Sciatic nerve (tissue), 2 donors: ENCODE measurements at regions not wholly inside any gene's neighbourhood (a gene's known extent, or its start where the extent isn't known, plus 50 kb on each side); places are given as distances from the start of the nearest gene placed in this dataset.
"Not testable (repeated sequence)": the region's sequence is repeated elsewhere in the genome, so short reads cannot be mapped to it uniquely, and the experiment has no call there.

Source experiments
- ATAC-seq: fragments of 200-7000 bp; cut with Tn5 transposase; one replicate; pipeline ENCODE4 v1.9.1; 2020; ENCODE audit warnings: mild to moderate bottlenecking, moderate library complexity
- DNase-seq: peaks from one replicate; pipeline ENCODE4 v3.0.0-alpha.2; 2020; ENCODE audit warnings: low spot score
- intact Hi-C: fragments of 100-400 bp; cut with DNase I; formaldehyde crosslinking; loops from one replicate; pipeline ENCODE4 v1.14.2; 2022
- donor health status: DM: no; HTN: no; CAD: no.
- donor health status: DM: no; HTN: no; CAD: no.

- no peak for ATAC-seq
Measured at GRCh38 chr7:130843703-130844102, 109.7 kb upstream of the KLF14 start.

GRCh38 chr7:130844811-130845580, 111.0 kb upstream of the KLF14 start:
- peak; percentile 56 for ATAC-seq
- intact Hi-C loops = no loop called here

More at GRCh38 chr7:130843703-130844102, 109.7 kb upstream of the KLF14 start:
- DNase-seq = no peak
- intact Hi-C loops = no loop called here

DNA sequence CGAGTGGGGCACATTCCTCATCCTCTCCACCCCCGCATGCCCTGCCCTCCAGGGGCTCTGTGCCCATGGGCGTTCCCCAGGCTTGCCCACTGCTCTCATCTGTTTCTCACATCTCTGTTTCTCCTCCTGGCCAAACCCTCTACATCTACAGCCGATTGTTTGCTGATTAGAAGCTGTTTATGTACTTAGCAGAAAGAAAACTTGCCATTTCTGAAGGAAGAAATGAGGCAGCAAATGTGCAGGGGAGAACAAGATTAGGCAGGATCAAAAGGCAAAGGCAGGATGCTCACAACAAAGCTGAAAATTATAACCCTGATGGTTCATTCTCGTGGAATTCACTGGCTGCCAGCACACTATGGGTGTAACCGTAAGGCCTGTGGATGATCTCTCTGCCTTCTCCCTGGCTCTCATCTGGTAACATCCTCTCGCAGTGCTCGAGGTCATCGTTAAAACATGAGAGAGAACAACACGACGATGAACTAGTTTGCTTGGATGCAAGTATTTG, 111.6 kb upstream of the KLF14 start:
- ATAC-seq = peak; percentile 77
- intact Hi-C loops = no loop called here
- no peak for DNase-seq

More at GRCh38 chr7:130844811-130845580, 111.0 kb upstream of the KLF14 start:
- no peak for DNase-seq

DNA sequence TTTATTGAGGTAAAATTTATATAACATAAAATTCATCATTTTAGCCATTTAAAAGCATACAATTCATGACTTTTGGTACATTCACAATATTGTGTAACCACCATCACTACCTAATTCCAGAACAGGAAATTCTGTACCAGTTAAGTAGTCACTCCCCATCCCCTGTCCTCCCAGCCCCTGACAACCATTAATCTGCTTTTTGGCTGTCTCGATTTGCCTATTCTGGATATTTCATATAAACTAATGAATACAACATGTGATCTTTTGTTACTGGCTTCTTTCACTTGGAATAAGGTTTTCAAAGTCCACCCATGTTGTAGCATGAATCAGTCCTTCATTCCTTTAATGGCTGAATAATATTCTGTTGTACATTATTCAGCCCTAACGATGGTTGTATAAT, 115.6 kb upstream of the KLF14 start:
- no peak for ATAC-seq
- DNase-seq = no peak
- intact Hi-C loops = no loop called here

DNA sequence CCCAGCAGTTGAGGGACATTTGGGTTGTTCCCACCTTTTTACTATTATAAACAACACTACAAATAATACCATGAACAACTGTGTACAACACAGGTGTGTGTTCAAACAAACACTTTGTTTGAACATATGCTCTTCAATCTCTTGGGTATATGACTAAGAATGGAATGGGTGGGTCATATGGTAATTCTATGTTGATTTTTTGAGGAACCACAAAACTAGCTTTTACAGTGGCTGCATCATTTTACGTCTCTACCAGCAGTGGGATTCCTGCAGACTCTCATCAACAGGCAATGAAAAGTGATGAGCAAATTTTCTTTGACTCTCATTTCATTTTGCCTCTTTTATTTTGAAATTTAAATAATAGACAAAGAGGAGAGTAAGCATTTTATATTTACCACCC, 116.9 kb upstream of the KLF14 start:
- no peak for DNase-seq
- intact Hi-C loops = no loop called here
- no peak for ATAC-seq

- ATAC-seq = no peak
- no peak for DNase-seq
- intact Hi-C loops = no loop called here
Measured at GRCh38 chr7:130852867-130853266, 118.9 kb upstream of the KLF14 start.

GRCh38 chr7:130853503-130854279, 119.7 kb upstream of the KLF14 start:
- intact Hi-C loops = no loop called here
- DNase-seq = no peak
- ATAC-seq = no peak

DNA sequence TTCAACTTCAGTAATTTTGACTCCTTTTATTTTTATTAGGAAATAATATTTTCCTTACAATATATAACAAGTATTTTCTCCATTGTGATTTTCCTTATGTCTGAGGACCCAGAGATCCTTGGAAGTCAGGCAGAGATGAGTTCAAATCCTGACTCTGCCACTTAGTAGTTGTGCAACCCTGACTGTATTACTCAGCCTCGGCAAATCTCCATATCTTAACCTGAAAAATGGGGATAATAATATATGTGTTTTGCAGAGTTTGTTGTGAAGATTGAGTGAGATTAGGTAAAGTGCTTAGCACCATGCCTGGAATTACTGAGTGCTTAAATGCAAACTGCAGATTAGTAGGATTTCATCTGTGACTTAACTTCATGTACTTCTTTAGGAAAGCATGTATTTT, 120.5 kb upstream of the KLF14 start:
- ATAC-seq = no peak
- intact Hi-C loops = no loop called here
- no peak for DNase-seq

- DNase-seq (no peak), ATAC-seq (no peak)
- intact Hi-C loops = no loop called here
Measured at GRCh38 chr7:130856866-130857265, 122.9 kb upstream of the KLF14 start.

- ATAC-seq, DNase-seq, intact Hi-C loops: not testable (repeated sequence)
Measured at GRCh38 chr7:130860832-130861231, 126.8 kb upstream of the KLF14 start.

GRCh38 chr7:130865408-130866236, 131.6 kb upstream of the KLF14 start:
- ATAC-seq (no peak), DNase-seq (no peak)
- intact Hi-C loops = no loop called here

DNA sequence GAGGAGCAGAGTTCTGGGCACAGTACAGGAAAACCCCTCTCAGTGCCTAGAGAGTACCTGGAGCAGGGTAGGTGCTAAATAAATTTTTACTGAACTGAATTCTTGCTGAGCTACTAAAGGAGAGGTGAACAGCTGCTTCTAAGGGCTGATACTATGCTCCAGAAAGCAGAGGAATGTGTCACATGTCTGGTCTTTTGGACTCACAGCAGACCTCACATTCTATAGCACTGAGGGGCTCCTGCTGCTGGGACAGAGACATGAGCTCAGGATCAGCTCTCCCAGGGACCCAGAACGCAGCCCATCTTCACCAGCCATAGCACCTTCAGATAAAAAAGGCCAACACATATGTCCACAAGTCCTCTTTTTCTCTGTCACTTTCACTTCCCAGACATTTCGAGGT, 133.0 kb upstream of the KLF14 start:
- no peak for DNase-seq
- intact Hi-C loops = no loop called here
- ATAC-seq = no peak

DNA sequence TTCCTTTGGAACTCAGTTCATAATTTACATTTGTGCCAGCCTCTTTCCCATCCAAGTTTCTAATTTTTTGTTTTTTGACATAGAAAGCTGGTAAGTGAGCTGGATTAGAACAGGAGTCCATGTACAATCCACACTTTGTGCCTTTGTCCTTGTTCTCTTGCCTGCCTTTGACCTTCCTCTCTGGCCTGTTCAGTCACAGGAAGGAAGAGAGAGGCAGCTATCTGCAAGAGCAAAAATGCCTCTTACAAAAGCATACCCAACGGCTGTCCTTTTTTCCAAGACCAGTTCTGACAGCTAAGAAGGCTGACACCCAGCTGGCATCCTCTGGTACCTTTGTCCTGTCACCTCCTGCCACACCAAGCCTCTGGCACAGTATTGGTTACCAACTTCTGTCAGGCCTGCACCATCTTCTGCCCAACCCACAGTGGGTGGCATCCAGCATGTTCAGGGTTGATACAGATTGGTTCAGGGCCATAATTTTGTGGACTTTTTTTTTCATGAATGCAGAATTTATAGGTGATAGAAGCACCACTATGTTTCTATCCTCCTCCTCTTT, 133.7 kb upstream of the KLF14 start:
- intact Hi-C loops = no loop called here
- no peak for ATAC-seq
- no peak for DNase-seq

DNA sequence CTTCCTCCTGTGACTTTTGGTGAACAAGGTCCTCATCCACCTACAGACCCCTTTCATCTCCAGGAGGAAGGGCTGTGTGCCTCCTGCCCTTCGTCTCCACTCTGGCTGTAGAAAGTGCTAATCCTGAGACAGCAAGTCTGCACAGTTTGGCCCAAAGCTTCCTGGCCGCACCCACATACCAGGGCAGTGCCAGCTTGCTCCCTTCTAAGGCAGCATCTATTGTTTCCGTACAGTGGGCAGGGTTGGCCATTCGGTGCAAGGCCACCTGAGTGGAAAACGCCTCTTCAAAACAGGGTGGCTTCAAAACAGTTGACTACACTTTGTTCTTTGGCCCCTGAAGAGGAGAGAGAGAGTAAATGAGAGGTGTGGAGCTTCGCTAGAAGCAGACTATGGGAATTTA, 134.1 kb upstream of the KLF14 start:
- DNase-seq (no peak), ATAC-seq (no peak)
- intact Hi-C loops = no loop called here

- intact Hi-C loops = no loop called here
- ATAC-seq = no peak
Measured at GRCh38 chr7:130869918-130870317, 135.9 kb upstream of the KLF14 start.

GRCh38 chr7:130872341-130872740, 138.3 kb upstream of the KLF14 start:
- intact Hi-C loops = no loop called here
- no peak for DNase-seq
- ATAC-seq = no peak

More at GRCh38 chr7:130869918-130870317, 135.9 kb upstream of the KLF14 start:
- DNase-seq = no peak

DNA sequence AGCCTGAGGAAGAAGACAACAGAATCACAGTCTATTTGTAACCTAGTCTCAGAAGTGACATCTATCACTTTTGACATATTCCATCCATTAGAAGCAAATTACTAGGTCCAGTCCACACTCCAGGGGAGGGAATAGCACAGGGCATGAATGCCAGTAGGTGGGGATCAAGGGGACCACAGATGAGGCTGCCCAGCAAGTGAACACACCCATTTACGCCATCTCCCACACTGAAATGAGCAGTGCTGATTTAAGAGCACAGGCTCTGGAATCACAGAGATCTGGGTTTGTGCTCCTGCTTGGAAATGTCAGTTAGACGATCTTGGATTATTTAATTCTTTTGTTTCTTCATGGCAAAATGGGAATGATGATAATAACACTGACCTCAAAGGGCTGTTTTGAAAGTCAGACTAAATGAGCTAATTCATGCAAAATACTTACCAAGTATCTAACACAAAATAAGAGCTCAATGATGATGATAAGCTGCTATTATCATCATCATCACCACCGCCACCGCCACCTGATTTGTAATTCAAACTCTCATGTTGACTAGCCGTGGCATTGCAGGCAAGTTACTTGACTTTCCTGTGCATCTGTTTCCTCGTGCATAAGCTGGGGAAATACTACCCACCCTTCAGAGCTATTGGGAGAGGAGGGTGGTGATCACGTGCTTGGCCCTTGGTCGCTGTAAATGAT, 138.9 kb upstream of the KLF14 start:
- DNase-seq = no peak
- intact Hi-C loops = no loop called here
- no peak for ATAC-seq

- ATAC-seq (peak; percentile 34), DNase-seq (no peak)
- intact Hi-C loops = no loop called here
Measured at GRCh38 chr7:130874071-130874915, 140.3 kb upstream of the KLF14 start.
